Tibial nerve (tissue), 4 donors: ENCODE measurements at regions not wholly inside any gene's neighbourhood (a gene's known extent, or its start where the extent isn't known, plus 50 kb on each side); places are given as distances from the start of the nearest gene placed in this dataset.

ENCODE experiments used
- DNase-seq, 2 donors: peaks; one replicate each; pipeline ENCODE4 v3.0.0-alpha.2; 2019; ENCODE audit warnings: low spot score in 2 of 2
- H3K27ac ChIP-seq, 4 donors: fragments of 200-600 bp; sonication (generic) in 3 of 4; one replicate each; pipeline ENCODE4 v1.5.1; 2017 to 2019; ENCODE audit warnings: mild to moderate bottlenecking in 1 of 4
- H3K27me3 ChIP-seq, 2 donors: fragments of 200-600 bp; sonication (generic) in 1 of 2; one replicate each; pipeline versions ENCODE4 v1.5.1 to v1.6.0; 2017 to 2019
- H3K36me3 ChIP-seq, 3 donors: fragments of 200-600 bp; sonication (generic); one replicate each; pipeline ENCODE4 v1.5.1; 2018 to 2019
- H3K4me1 ChIP-seq, 4 donors: fragments of 200-600 bp; sonication (generic) in 3 of 4; one replicate each; pipeline ENCODE4 v1.5.1; 2017 to 2019
- H3K4me3 ChIP-seq, 4 donors: fragments of 200-600 bp; sonication (generic) in 3 of 4; one replicate each; pipeline ENCODE4 v1.5.1; 2017 to 2019; ENCODE audit warnings: mild to moderate bottlenecking in 1 of 4, moderate library complexity in 1 of 4
- H3K9me3 ChIP-seq, 4 donors: fragments of 200-600 bp; sonication (generic) in 3 of 4; one replicate each; pipeline ENCODE4 v1.5.1; 2017 to 2019
- CTCF ChIP-seq, 5 experiments: fragments of 200-600 bp in 3 of 5; fragments of 450-650 bp in 2 of 5; sonication (generic) in 3 of 5; IDR thresholded peaks; one replicate each; pipeline ENCODE4 v1.5.1; 2016 to 2019; ENCODE audit warnings: antibody characterized with exemption in 5 of 5, mild to moderate bottlenecking in 3 of 5, moderate library complexity in 2 of 5
- EP300 ChIP-seq, 2 donors: sonication (generic); formaldehyde crosslinking; IDR thresholded peaks; one replicate each; pipeline ENCODE4 v1.6.1; 2017; ENCODE audit warnings: antibody characterized with exemption in 2 of 2, mild to moderate bottlenecking in 1 of 2
- POLR2A ChIP-seq, 2 donors: fragments of 450-650 bp; IDR thresholded peaks; one replicate each; pipeline ENCODE4 v1.6.1; 2017; ENCODE audit warnings: antibody characterized with exemption in 2 of 2, mild to moderate bottlenecking in 2 of 2, moderate library complexity in 2 of 2
- WGBS, 2 donors: methylation state at CpG; one replicate each; pipeline ENCODE4 v1.1.5; 2018; 5-methylcytosine and 5-hydroxymethylcytosine counted together

DNA sequence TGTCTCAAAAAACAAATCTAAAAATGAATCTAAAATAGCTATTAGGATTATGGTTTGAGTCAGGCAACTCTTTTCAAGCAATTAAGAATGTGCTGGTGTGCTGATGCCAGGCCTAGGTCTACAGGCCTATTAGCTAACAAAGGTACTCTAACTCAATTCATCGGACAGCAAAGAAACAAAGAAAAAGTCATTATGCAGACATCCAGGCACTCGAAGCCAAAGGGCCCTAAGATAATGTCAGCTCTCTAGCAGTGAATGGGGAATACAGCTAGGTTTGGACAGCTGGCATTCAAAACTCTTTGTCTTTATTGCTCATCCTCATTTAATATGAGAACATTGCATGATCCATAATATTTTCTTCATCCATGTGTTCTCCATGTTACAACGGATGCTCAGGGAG is 108.5 kb downstream of the TMEM114 start:
- WGBS, 2 donors: 56 to 66% methylated on average over 3 of the region's 3 CpGs
- no peaks in the 10 kb centered on the region for H3K4me1 ChIP-seq
- no peak overlapping the region for H3K27ac ChIP-seq
- no peak for DNase-seq
- no peak overlapping the region for H3K4me3 ChIP-seq
- H3K36me3 ChIP-seq: no peaks in the 10 kb centered on the region
- no peaks in the 10 kb centered on the region for H3K9me3 ChIP-seq
- TF ChIP-seq EP300 (IDR thresholded peaks at IDR 0.05) (no peak), POLR2A (IDR thresholded peaks at IDR 0.05) (no peak), CTCF (IDR thresholded peaks at IDR 0.05) (no peak)
- no peaks in the 10 kb centered on the region for H3K27me3 ChIP-seq

DNA sequence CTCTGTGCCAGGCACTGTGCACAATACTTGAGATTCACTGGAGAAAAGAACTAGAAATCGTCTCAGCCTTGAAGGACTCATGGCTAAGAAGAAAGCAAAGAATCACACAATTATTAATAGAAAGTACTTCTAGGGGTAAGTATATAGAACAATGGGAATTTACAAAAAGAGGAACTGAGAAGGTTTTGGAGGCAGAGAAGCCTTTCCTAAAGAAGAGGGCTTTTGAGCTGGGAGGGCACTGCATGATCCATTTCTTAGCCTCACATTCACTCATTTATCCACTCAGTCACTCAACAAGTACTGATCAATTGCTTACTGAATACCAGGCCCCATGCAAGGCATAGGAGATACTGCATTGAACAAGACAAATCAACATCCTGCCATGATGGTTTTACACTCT is 113.5 kb downstream of the TMEM114 start:
- 71 to 79% methylated on average over 1 of the region's 1 CpG for WGBS, 2 donors
- no peak for DNase-seq
- TF ChIP-seq EP300 (IDR thresholded peaks at IDR 0.05) (no peak), CTCF (IDR thresholded peaks at IDR 0.05) (no peak), POLR2A (IDR thresholded peaks at IDR 0.05) (no peak)
- no peaks in the 10 kb centered on the region for H3K27me3 ChIP-seq
- no peak overlapping the region for H3K4me3 ChIP-seq
- no peaks in the 10 kb centered on the region for H3K4me1 ChIP-seq
- H3K36me3 ChIP-seq: no peaks in the 10 kb centered on the region
- H3K27ac ChIP-seq: no peak overlapping the region
- no peaks in the 10 kb centered on the region for H3K9me3 ChIP-seq

GRCh38 chr16:8474587-8474986 is 115.7 kb downstream of the TMEM114 start:
- no peaks in the 10 kb centered on the region for H3K9me3 ChIP-seq
- DNase-seq: no peak
- no peak overlapping the region for H3K27ac ChIP-seq
- no peaks in the 10 kb centered on the region for H3K36me3 ChIP-seq
- no peaks in the 10 kb centered on the region for H3K27me3 ChIP-seq
- no peaks in the 10 kb centered on the region for H3K4me1 ChIP-seq
- H3K4me3 ChIP-seq: no peak overlapping the region
- WGBS, 2 donors: 19 to 35% methylated on average over 9 of the region's 9 CpGs
- TF ChIP-seq CTCF (IDR thresholded peaks at IDR 0.05): no peak

GRCh38 chr16:8469102-8469778 is 121.1 kb downstream of the TMEM114 start:
- no peaks in the 10 kb centered on the region for H3K27me3 ChIP-seq
- H3K4me1 ChIP-seq: no peaks in the 10 kb centered on the region
- H3K9me3 ChIP-seq: no peaks in the 10 kb centered on the region
- H3K36me3 ChIP-seq: no peaks in the 10 kb centered on the region
- no peak overlapping the region for H3K4me3 ChIP-seq
- no peak for DNase-seq
- 80 to 83% methylated on average over 7 of the region's 7 CpGs for WGBS, 2 donors
- H3K27ac ChIP-seq: no peak overlapping the region
- no peak for TF ChIP-seq POLR2A (IDR thresholded peaks at IDR 0.05)
- TF ChIP-seq CTCF (IDR thresholded peaks at IDR 0.05): no peak
- no peak for TF ChIP-seq EP300 (IDR thresholded peaks at IDR 0.05)

DNA sequence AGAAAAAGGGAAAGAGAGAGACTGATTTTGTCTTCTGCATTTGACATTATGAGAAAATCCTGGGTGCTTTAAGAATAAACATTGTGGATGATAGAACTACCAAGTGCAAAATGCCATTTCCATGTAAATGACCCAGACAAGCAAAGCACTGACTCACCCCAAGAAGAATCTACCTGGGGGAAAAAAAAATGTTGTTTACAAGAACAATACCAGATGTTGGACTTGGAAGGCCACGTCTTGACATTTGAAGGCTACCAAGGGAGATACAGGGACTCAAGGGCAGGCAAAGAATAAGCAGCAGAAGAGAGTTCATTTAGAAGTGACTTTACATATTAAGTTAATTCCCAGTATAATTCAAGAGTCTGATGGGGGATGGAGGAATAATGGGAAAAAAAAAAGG is 125.3 kb downstream of the TMEM114 start:
- DNase-seq: no peak
- H3K27ac ChIP-seq: no peak overlapping the region
- H3K9me3 ChIP-seq: no peaks in the 10 kb centered on the region
- H3K27me3 ChIP-seq: no peaks in the 10 kb centered on the region
- H3K36me3 ChIP-seq: no peaks in the 10 kb centered on the region
- WGBS, 2 donors: 54 to 61% methylated on average over 1 of the region's 1 CpG
- TF ChIP-seq EP300 (IDR thresholded peaks at IDR 0.05) (no peak), CTCF (IDR thresholded peaks at IDR 0.05) (no peak), POLR2A (IDR thresholded peaks at IDR 0.05) (no peak)
- no peaks in the 10 kb centered on the region for H3K4me1 ChIP-seq
- no peak overlapping the region for H3K4me3 ChIP-seq
